Esophagus (tissue), 2 donors: ENCODE measurements at regions not wholly inside any gene's neighbourhood (a gene's known extent, or its start where the extent isn't known, plus 50 kb on each side); places are given as distances from the start of the nearest gene placed in this dataset.
"Not testable (repeated sequence)": the region's sequence is repeated elsewhere in the genome, so short reads cannot be mapped to it uniquely, and the experiment has no call there.

Source experiments
- H3K27ac ChIP-seq, 2 donors: one replicate each; pipeline ENCODE4 v1.5.1; 2013; ENCODE audit warnings: low read depth in 2 of 2, mild to moderate bottlenecking in 2 of 2, inconsistent platforms in 1 of 2, low read length in 1 of 2, moderate library complexity in 1 of 2
- H3K27me3 ChIP-seq, 2 donors: one replicate each; pipeline ENCODE4 v1.6.1; 2013; ENCODE audit warnings: low read length in 2 of 2, control low read depth in 1 of 2, mild to moderate bottlenecking in 1 of 2; ENCODE audit not compliant: insufficient read depth in 2 of 2, control insufficient read depth in 1 of 2
- H3K36me3 ChIP-seq, 2 donors: one replicate each; pipeline ENCODE4 v1.6.1; 2013; ENCODE audit warnings: low read length in 1 of 2; ENCODE audit not compliant: control insufficient read depth in 2 of 2, insufficient read depth in 2 of 2
- H3K4me1 ChIP-seq, 2 donors: one replicate each; pipeline ENCODE4 v1.6.1; 2013; ENCODE audit warnings: low read length in 1 of 2; ENCODE audit not compliant: control insufficient read depth in 2 of 2, insufficient read depth in 2 of 2
- H3K4me3 ChIP-seq, 2 donors: one replicate each; pipeline ENCODE4 v1.5.1; 2013; ENCODE audit warnings: low read length in 2 of 2, mild to moderate bottlenecking in 2 of 2, low read depth in 1 of 2, moderate library complexity in 1 of 2
- H3K9me3 ChIP-seq, 2 donors: one replicate each; pipeline ENCODE4 v1.6.1; 2013; ENCODE audit warnings: mild to moderate bottlenecking in 2 of 2, low read depth in 1 of 2, low read length in 1 of 2, moderate library complexity in 1 of 2; ENCODE audit not compliant: control insufficient read depth in 2 of 2, insufficient read depth in 1 of 2
- WGBS, 2 donors: extraction: QIAGEN DNeasy Blood & Tissue Kit; methylation state at CpG; one replicate each; pipeline ENCODE4 v1.1.7; 2013; 5-methylcytosine and 5-hydroxymethylcytosine counted together
- donor health status: healthy with polysubstance abuse.
- donor health status: Bipolar disorder and iron deficiency.

GRCh38 chr1:70490153-70490552 lies 79.1 kb downstream of the CTH start:
- Histone ChIP-seq H3K4me1 (no peaks in the 10 kb centered on the region), H3K36me3 (no peaks in the 10 kb centered on the region), H3K27me3 (no peaks in the 10 kb centered on the region), H3K9me3 (no peaks in the 10 kb centered on the region), H3K4me3 (no peak overlapping the region), H3K27ac (no peak overlapping the region)
- WGBS, 2 donors: 86 to 92% methylated on average over 1 of the region's 1 CpG

- Histone ChIP-seq H3K36me3 (no peaks in the 10 kb centered on the region), H3K4me3 (no peak overlapping the region), H3K27ac (no peak overlapping the region), H3K4me1 (no peaks in the 10 kb centered on the region), H3K9me3 (no peaks in the 10 kb centered on the region), H3K27me3 (no peaks in the 10 kb centered on the region)
- 47 to 48% methylated on average over 2 of the region's 2 CpGs for WGBS, 2 donors
These were observed 84.3 kb downstream of the CTH start for GRCh38 chr1:70495370-70495769.

- Histone ChIP-seq H3K9me3 (no peaks in the 10 kb centered on the region), H3K27me3 (no peaks in the 10 kb centered on the region), H3K4me3 (no peak overlapping the region), H3K27ac (no peak overlapping the region), H3K36me3 (no peaks in the 10 kb centered on the region), H3K4me1 (no peaks in the 10 kb centered on the region)
- 71 to 77% methylated on average over 2 of the region's 2 CpGs for WGBS, 2 donors
These were observed 85.1 kb downstream of the CTH start for GRCh38 chr1:70496181-70496580.

GRCh38 chr1:70497152-70497551 lies 86.1 kb downstream of the CTH start:
- H3K4me1 ChIP-seq: no peaks in the 10 kb centered on the region
- H3K4me3 ChIP-seq: no peak overlapping the region
- no peak overlapping the region for H3K27ac ChIP-seq
- H3K27me3 ChIP-seq: no peaks in the 10 kb centered on the region
- WGBS, 2 donors: 69 to 77% methylated on average over 3 of the region's 3 CpGs
- no peaks in the 10 kb centered on the region for H3K36me3 ChIP-seq
- H3K9me3 ChIP-seq: no peaks in the 10 kb centered on the region

GRCh38 chr1:70498666-70499065 lies 87.6 kb downstream of the CTH start:
- H3K27ac ChIP-seq: no peak overlapping the region
- H3K27me3 ChIP-seq: no peaks in the 10 kb centered on the region
- no peaks in the 10 kb centered on the region for H3K4me1 ChIP-seq
- H3K9me3 ChIP-seq: no peaks in the 10 kb centered on the region
- 35 to 47% methylated on average over 2 of the region's 2 CpGs for WGBS, 2 donors
- H3K4me3 ChIP-seq: no peak overlapping the region
- no peaks in the 10 kb centered on the region for H3K36me3 ChIP-seq

- no peak overlapping the region for H3K27ac ChIP-seq
- WGBS, 2 donors: 28 to 32% methylated on average over 1 of the region's 1 CpG
- H3K9me3 ChIP-seq: no peaks in the 10 kb centered on the region
- H3K27me3 ChIP-seq: no peaks in the 10 kb centered on the region
- no peaks in the 10 kb centered on the region for H3K36me3 ChIP-seq
- H3K4me3 ChIP-seq: no peak overlapping the region
- no peaks in the 10 kb centered on the region for H3K4me1 ChIP-seq
These were observed 88.6 kb downstream of the CTH start for GRCh38 chr1:70499695-70500094.

GRCh38 chr1:70503358-70503757 lies 92.3 kb downstream of the CTH start:
- no peak overlapping the region for H3K4me3 ChIP-seq
- H3K4me1 ChIP-seq: no peaks in the 10 kb centered on the region
- H3K27ac ChIP-seq: no peak overlapping the region
- no peaks in the 10 kb centered on the region for H3K9me3 ChIP-seq
- no peaks in the 10 kb centered on the region for H3K36me3 ChIP-seq
- H3K27me3 ChIP-seq: no peaks in the 10 kb centered on the region
- 90 to 92% methylated on average over 1 of the region's 1 CpG for WGBS, 2 donors

- no peaks in the 10 kb centered on the region for H3K9me3 ChIP-seq
- WGBS, 2 donors: 80 to 81% methylated on average over 6 to 7 of the region's 7 CpGs
- no peak overlapping the region for H3K4me3 ChIP-seq
- no peaks in the 10 kb centered on the region for H3K36me3 ChIP-seq
- no peak overlapping the region for H3K27ac ChIP-seq
- no peaks in the 10 kb centered on the region for H3K27me3 ChIP-seq
- H3K4me1 ChIP-seq: no peaks in the 10 kb centered on the region
These were observed 93.2 kb downstream of the CTH start for GRCh38 chr1:70504176-70504820.

GRCh38 chr1:70504821-70505193 lies 93.7 kb downstream of the CTH start:
- H3K4me1 ChIP-seq: no peaks in the 10 kb centered on the region
- H3K36me3 ChIP-seq: no peaks in the 10 kb centered on the region
- H3K4me3 ChIP-seq: no peak overlapping the region
- no peaks in the 10 kb centered on the region for H3K27me3 ChIP-seq
- no peaks in the 10 kb centered on the region for H3K9me3 ChIP-seq
- no peak overlapping the region for H3K27ac ChIP-seq
- 41 to 50% methylated on average over 2 of the region's 2 CpGs for WGBS, 2 donors

GRCh38 chr1:70507991-70508390 lies 96.9 kb downstream of the CTH start:
- not testable (repeated sequence) for H3K27ac ChIP-seq, H3K4me3 ChIP-seq, H3K4me1 ChIP-seq, H3K36me3 ChIP-seq, H3K27me3 ChIP-seq, H3K9me3 ChIP-seq
- WGBS, 2 donors: 76 to 86% methylated on average over 3 of the region's 3 CpGs
